ENCODE measurements at regions not wholly inside any gene's neighbourhood (a gene's known extent, or its start where the extent isn't known, plus 50 kb on each side); places are given as distances from the start of the nearest gene placed in this dataset.

GRCh38 chr12:124506145-124506831 lies 61.1 kb downstream of the NCOR2 start:
- no peaks in the 10 kb centered on the region for H3K36me3 ChIP-seq (ENCODE audit: control insufficient read depth, insufficient read depth, low read length)
- TF ChIP-seq TCF7L2 (IDR thresholded peaks at IDR 0.05; ENCODE audit: low read depth, low read length) (no peak), SIN3A (IDR thresholded peaks at IDR 0.05; ENCODE audit: borderline replicate concordance, insufficient read depth, low read depth, low read length) (no peak), REST (IDR thresholded peaks at IDR 0.05; ENCODE audit: insufficient read depth in 1 of 2, low read depth in 2 of 2, low read length in 1 of 2) (no peak)
- H3K27ac ChIP-seq (ENCODE audit: low read length), result peak overlapping the region; percentile 77
- H3K4me1 ChIP-seq (ENCODE audit: control insufficient read depth, insufficient read depth, low read length), result peaks cover 78% of the 10 kb centered on the region
- no peaks in the 10 kb centered on the region for H3K27me3 ChIP-seq (ENCODE audit: control insufficient read depth, insufficient read depth, low read length)
- 0 out of 4 replicates have a peak overlapping the region, but pooled peaks of 1 of the 2 experiments have one; percentile 0 for H3K4me3 ChIP-seq (ENCODE audit: low read depth in 2 of 2, low read length in 2 of 2)
- ChIA-PET POLR2A (no interaction called here), CTCF (no interaction called here)
- intact Hi-C loops (cut with micrococcal nuclease; ENCODE audit: unreplicated experiment), result no loop called here
- in situ Hi-C loops (cut with HindIII; ENCODE audit: low pct_unique_long_range_greater_than_20kb, low sequenced_read_pairs), result no loop called here
- H3K9me3 ChIP-seq (ENCODE audit: control insufficient read depth, insufficient read depth, low read depth, low read length), result no peaks in the 10 kb centered on the region
- DNase-seq (ENCODE audit: low read depth, low spot score) (no peak), ATAC-seq (0 out of 2 replicates have a peak, but pooled peaks have one; percentile 7)
- TSS peak; percentile 27 for BruUV-seq (replicated peaks)

DNA sequence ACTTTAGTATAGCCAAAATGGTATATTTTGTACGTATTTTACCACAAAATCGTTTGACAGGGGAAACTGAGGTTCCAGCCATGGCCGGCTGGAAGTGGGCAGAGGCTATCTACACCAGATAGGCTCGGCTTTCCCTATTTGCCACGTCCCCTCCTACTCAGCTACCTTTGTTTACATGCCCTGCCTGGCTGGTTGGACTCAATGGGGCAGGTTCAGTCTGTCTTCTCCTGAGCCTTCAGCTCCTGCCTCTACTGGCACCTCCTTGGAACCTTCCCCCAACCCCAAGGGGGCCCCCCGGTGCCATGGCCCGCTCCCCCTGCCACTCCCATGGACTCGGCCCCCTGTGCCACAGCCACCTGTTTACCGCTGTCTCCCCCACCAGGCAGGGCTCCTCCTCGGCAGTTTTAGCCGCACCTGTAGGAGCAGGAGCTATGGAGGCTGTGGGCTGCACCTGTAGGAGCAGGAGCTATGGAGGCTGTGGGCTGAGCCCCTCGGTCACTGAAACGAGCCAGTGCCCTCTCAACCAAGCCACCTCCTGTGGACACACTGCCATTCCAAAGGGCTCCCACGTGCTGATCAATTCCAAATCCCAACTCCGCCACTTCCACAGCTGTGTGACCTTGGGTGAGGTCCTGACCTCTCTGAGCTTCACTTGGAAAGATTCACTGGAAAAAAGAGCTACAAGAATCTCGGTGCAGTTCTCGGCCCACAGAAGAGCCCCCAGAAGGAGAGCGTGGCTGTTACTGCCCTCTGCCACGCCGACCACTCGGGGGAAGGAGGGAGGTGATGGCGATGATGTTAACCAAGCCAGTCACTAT lies 62.2 kb downstream of the NCOR2 start:
- no peaks in the 10 kb centered on the region for H3K36me3 ChIP-seq (ENCODE audit: control insufficient read depth, insufficient read depth, low read length)
- no peak for DNase-seq (ENCODE audit: low read depth, low spot score)
- no peak overlapping the region for H3K27ac ChIP-seq (ENCODE audit: low read length)
- ChIA-PET POLR2A (no interaction called here), CTCF (no interaction called here)
- H3K27me3 ChIP-seq (ENCODE audit: control insufficient read depth, insufficient read depth, low read length), result no peaks in the 10 kb centered on the region
- H3K4me1 ChIP-seq (ENCODE audit: control insufficient read depth, insufficient read depth, low read length), result peaks cover 78% of the 10 kb centered on the region
- BruUV-seq (replicated peaks), result no TSS peak
- H3K9me3 ChIP-seq (ENCODE audit: control insufficient read depth, insufficient read depth, low read depth, low read length), result no peaks in the 10 kb centered on the region
- H3K4me3 ChIP-seq (ENCODE audit: low read depth in 2 of 2, low read length in 2 of 2), result no peak overlapping the region
- no peak for ATAC-seq
- in situ Hi-C loops (cut with HindIII; ENCODE audit: low pct_unique_long_range_greater_than_20kb, low sequenced_read_pairs) (no loop called here), intact Hi-C loops (cut with micrococcal nuclease; ENCODE audit: unreplicated experiment) (no loop called here)
- TF ChIP-seq CTCF (IDR thresholded peaks at IDR 0.05), result no peak
- no peak for TF ChIP-seq TCF7L2 (IDR thresholded peaks at IDR 0.05; ENCODE audit: low read depth, low read length)
- TF ChIP-seq POLR2AphosphoS5 (IDR thresholded peaks at IDR 0.05; ENCODE audit: low read depth, low read length), result no peak

Data from Panc1 (cell line).